Activated CD8-positive, alpha-beta T cell treated with anti-CD3 and anti-CD28 coated beads, Interleukin-2, amount 10 ng/mL, durations not matched to agents 7 days and 5 days (primary cell): ENCODE measurements at regions not wholly inside any gene's neighbourhood (a gene's known extent, or its start where the extent isn't known, plus 50 kb on each side); places are given as distances from the start of the nearest gene placed in this dataset.
"Not testable (repeated sequence)": the region's sequence is repeated elsewhere in the genome, so short reads cannot be mapped to it uniquely, and the experiment has no call there.

Experiments
- ATAC-seq: fragments of 150-1000 bp; cut with Tn5 transposase; one replicate; pipeline ENCODE4 v1.10.0; 2021; ENCODE audit warnings: moderate library complexity
- CTCF ChIA-PET: fragments of 350-600 bp; sonication (Branson Sonifier 250); formaldehyde crosslinking; loops from one replicate; lab custom pipeline; 2021; ENCODE audit warnings: antibody characterized with exemption; lab: Charles Lee
- POLR2A ChIA-PET: fragments of 350-600 bp; sonication (Branson Sonifier 250); formaldehyde crosslinking; loops from one replicate; lab custom pipeline; 2021; ENCODE audit warnings: antibody characterized with exemption; lab: Charles Lee
- DNase-seq: peaks from one replicate; pipeline ENCODE4 v3.0.0-alpha.2; 2020
- H3K27ac Mint-ChIP-seq: one replicate; pipeline ENCODE4 v1.8.0; 2021; ENCODE audit warnings: mild to moderate bottlenecking, mixed read lengths
- H3K27me3 Mint-ChIP-seq: one replicate; pipeline ENCODE4 v1.8.0; 2021; ENCODE audit warnings: low read depth, mixed read lengths
- H3K36me3 Mint-ChIP-seq: one replicate; pipeline ENCODE4 v1.8.0; 2021; ENCODE audit warnings: low read depth, mixed read lengths
- H3K4me1 Mint-ChIP-seq: one replicate; pipeline ENCODE4 v1.8.0; 2021; ENCODE audit warnings: low read depth, mixed read lengths
- H3K4me3 Mint-ChIP-seq: one replicate; pipeline ENCODE4 v1.8.0; 2021; ENCODE audit warnings: mild to moderate bottlenecking, mixed read lengths
- H3K9me3 Mint-ChIP-seq: one replicate; pipeline ENCODE4 v1.8.0; 2022; ENCODE audit warnings: mixed read lengths; ENCODE audit not compliant: insufficient read depth

DNA sequence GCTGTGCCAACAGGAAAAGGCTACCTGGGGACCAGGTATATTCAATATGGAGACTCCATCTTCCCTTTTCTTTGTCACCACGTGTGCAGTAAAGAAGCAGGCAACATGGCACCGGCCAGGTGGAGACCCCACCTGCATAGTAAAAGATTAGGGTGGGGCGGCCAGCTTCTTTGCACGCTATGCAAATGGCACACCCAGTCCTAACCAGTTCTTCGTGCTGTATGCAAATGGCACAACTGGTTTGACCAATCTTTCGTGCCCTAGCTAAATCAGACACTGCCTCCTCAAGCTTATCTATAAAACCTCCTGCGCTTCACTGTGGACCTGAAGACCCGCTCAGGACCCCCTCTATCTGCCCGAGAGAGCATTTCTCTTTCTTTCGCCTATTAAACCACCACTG, 88.8 kb upstream of the EZR start:
- peaks cover 29% of the 10 kb centered on the region for H3K9me3 Mint-ChIP-seq
- ChIA-PET POLR2A (no interaction called here), CTCF (interaction anchor here (0.7 to 0.9 kb wide), 2 partner anchors 9 to 119 kb away, joined by 3 read pairs; no protein-coding TSS in a partner anchor)
- H3K4me3 Mint-ChIP-seq: no peak overlapping the region
- H3K27ac Mint-ChIP-seq: no peak overlapping the region
- peaks cover 30% of the 10 kb centered on the region for H3K4me1 Mint-ChIP-seq
- no peak for ATAC-seq
- H3K36me3 Mint-ChIP-seq: peaks cover 7% of the 10 kb centered on the region
- no peak for DNase-seq
- no peaks in the 10 kb centered on the region for H3K27me3 Mint-ChIP-seq

DNA sequence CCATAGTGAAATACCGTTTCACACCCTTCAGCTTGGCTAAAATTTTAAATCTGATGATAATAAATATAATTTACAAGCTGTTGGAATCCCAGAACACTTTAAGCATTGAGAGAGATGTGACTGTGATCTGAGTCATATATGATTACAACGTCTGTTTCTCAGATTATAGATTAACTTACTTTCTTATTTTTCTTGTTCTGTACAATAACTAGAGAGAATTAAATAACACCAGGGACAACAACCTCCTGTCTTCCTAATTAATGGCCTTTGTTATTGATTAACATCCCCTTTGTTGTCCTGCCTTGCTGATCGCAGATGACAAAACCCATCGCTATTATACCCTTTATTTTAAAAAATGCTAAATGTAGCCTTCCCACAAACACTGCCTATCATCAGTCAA, 87.8 kb upstream of the EZR start:
- H3K9me3 Mint-ChIP-seq: peaks cover 29% of the 10 kb centered on the region
- no peak for ATAC-seq
- DNase-seq: no peak
- H3K36me3 Mint-ChIP-seq: peaks cover 7% of the 10 kb centered on the region
- CTCF ChIA-PET: no interaction called here
- no peak overlapping the region for H3K27ac Mint-ChIP-seq
- no peaks in the 10 kb centered on the region for H3K27me3 Mint-ChIP-seq
- peaks cover 20% of the 10 kb centered on the region for H3K4me1 Mint-ChIP-seq
- POLR2A ChIA-PET: no interaction called here
- H3K4me3 Mint-ChIP-seq: no peak overlapping the region

DNA sequence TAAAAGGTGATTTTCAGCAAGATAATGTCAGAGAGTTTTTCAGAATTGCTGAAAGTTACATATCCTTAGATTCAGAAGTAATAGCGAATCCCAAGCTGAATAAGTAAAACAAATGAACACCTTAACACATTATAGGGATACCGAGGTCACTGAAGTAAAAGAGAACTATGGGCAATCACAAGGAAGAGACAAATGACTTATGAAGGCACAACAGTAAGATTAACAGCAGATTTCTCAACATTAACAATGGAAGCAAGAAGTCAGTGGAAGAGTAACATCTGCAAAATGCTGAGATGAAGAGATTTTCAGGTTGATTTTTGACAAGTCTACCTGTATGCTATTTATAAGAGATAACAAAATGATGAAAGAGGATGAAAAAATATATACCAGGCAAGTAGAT, 86.1 kb upstream of the EZR start:
- no peak overlapping the region for H3K4me3 Mint-ChIP-seq
- ChIA-PET POLR2A (interaction anchor here (0.8 kb wide), 1 partner anchor 37 kb away, joined by 4 read pairs; no protein-coding TSS in a partner anchor), CTCF (interaction anchor here (1.0 kb wide), 1 partner anchor 66 kb away, joined by 3 read pairs; no protein-coding TSS in a partner anchor)
- peaks cover 7% of the 10 kb centered on the region for H3K36me3 Mint-ChIP-seq
- ATAC-seq (no peak), DNase-seq (no peak)
- no peaks in the 10 kb centered on the region for H3K27me3 Mint-ChIP-seq
- H3K4me1 Mint-ChIP-seq: peaks cover 3% of the 10 kb centered on the region
- H3K27ac Mint-ChIP-seq: no peak overlapping the region
- peaks cover 29% of the 10 kb centered on the region for H3K9me3 Mint-ChIP-seq

DNA sequence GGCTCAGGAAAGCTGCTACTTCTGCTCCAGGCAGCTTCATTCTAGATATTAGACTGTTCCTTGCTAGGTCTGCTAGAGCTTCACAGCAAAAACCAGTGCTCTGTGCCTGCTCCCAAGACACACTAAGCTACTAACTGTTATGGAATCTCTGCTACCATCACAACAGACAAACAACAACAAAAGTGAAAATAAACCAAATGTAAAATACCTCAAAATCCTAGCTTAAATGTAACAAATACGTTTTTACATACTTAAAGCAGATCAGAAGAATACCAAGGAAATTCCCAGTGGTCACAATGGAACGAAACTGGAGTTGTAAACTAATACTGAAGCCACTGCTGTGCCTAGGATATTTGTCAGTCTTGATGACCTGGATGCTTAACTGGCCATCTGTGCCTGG, 84.6 kb upstream of the EZR start:
- Mint-ChIP-seq H3K27ac (no peak overlapping the region), H3K27me3 (no peaks in the 10 kb centered on the region), H3K4me1 (no peaks in the 10 kb centered on the region), H3K4me3 (no peak overlapping the region), H3K36me3 (peaks cover 7% of the 10 kb centered on the region), H3K9me3 (peaks cover 29% of the 10 kb centered on the region)
- no peak for ATAC-seq
- CTCF ChIA-PET: no interaction called here
- DNase-seq: no peak
- POLR2A ChIA-PET: interaction anchor here (0.9 to 1.3 kb wide), 2 partner anchors 8 to 34 kb away, joined by 3 read pairs; no protein-coding TSS in a partner anchor

DNA sequence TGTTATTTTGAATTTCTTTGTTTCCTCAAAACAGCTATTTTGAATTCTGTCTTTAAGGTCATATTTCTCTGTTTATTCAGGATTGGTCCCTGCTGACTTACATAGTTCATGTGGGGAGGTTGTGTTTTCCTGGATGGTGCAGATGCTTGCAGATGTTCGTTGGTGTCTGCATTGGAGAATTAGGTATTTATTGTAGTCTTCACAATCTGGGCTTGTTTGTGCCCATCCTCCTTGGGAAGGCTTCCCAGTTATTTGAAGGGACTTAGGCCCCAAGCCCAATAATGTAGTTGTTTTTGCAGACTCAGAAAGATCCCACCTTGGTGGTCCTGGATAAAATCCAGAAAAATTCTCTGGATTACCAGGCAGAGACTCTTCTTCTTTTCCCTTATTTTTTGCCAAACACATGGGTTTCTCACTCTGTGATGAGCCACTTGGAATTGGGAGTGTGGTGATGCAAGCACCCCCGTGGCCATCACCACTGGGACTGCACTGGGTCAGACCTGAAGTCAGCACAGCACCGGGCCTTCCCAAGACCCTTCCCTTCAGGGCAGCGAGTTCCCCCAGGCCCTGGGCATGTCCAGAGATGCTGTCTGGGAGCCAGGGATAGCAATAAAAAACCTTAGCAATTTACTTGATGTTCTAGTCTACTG, 81.6 kb upstream of the EZR start:
- no peak overlapping the region for H3K4me3 Mint-ChIP-seq
- ATAC-seq: no peak
- peaks cover 20% of the 10 kb centered on the region for H3K9me3 Mint-ChIP-seq
- POLR2A ChIA-PET: no interaction called here
- H3K36me3 Mint-ChIP-seq: peaks cover 3% of the 10 kb centered on the region
- no peaks in the 10 kb centered on the region for H3K27me3 Mint-ChIP-seq
- CTCF ChIA-PET: no interaction called here
- no peaks in the 10 kb centered on the region for H3K4me1 Mint-ChIP-seq
- DNase-seq: no peak
- no peak overlapping the region for H3K27ac Mint-ChIP-seq

DNA sequence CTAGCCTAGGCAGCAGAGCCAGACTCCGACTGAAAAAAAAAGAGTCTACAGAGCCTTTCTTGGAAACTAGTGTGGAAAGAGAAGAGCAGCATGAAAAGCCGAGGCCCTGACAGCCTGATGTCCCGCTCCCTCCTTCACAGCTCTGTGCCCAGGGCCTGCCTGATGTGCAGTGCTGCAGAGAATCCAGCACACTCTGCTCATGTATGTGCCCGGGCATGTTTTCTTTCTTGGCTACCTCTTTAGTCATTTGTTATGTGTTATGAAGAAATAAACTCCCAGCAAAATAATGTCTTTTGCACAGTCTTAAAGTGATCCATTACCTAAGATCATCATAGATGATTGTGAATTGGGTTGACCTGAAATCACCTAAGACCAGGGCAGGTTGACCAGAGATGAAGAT, 78.1 kb upstream of the EZR start:
- Mint-ChIP-seq H3K27me3 (no peaks in the 10 kb centered on the region), H3K9me3 (no peaks in the 10 kb centered on the region), H3K4me3 (no peak overlapping the region), H3K4me1 (no peaks in the 10 kb centered on the region), H3K27ac (no peak overlapping the region), H3K36me3 (no peaks in the 10 kb centered on the region)
- no peak for ATAC-seq
- ChIA-PET CTCF (no interaction called here), POLR2A (no interaction called here)
- DNase-seq: no peak

DNA sequence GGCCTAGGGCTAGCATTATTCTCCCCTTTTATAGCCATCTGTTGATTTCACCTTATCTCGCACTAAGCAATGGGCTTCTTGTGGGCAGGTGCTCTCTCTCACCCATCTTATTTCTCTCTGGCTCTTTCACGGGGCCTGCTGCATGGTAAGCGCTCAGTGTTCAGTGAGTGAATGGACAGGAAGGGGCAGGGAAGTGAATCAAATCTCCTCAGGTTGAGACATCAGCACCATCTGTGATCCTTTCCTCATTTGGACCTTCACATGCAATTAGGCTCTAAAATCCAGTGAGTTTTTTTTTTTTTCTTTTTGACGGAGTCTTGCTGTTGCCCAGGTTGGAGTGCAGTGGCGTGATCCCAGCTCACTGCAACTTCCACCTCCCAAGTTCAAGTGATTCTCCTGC, 76.5 kb upstream of the EZR start:
- Mint-ChIP-seq H3K9me3 (no peaks in the 10 kb centered on the region), H3K27me3 (no peaks in the 10 kb centered on the region), H3K4me3 (no peak overlapping the region), H3K27ac (no peak overlapping the region), H3K36me3 (no peaks in the 10 kb centered on the region), H3K4me1 (no peaks in the 10 kb centered on the region)
- ChIA-PET POLR2A (interaction anchor here (1.2 kb wide), 1 partner anchor 26 kb away, joined by 3 read pairs; no protein-coding TSS in a partner anchor), CTCF (no interaction called here)
- ATAC-seq (no peak), DNase-seq (no peak)

DNA sequence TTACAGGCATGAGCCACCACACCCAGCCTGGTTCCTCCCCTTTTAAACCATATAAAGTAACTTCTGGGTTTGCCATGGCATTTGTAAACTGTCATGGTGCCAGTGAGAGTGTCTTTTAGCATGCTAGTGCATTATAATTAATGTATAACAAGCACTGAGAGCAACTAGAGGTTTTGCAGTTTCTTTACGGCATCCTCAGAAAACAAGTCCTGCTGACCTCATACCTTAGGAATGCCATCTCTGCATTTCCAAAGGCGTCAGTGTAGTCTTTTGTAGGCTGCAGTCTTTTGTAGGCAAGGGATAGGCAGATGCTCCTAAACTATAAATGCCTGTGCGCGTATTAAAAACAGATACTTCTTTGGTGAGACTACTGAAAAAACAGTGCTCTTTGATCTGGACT, 75.0 kb upstream of the EZR start:
- Mint-ChIP-seq H3K36me3 (no peaks in the 10 kb centered on the region), H3K9me3 (no peaks in the 10 kb centered on the region), H3K27ac (no peak overlapping the region), H3K4me3 (no peak overlapping the region), H3K4me1 (no peaks in the 10 kb centered on the region), H3K27me3 (no peaks in the 10 kb centered on the region)
- ChIA-PET CTCF (interaction anchor here (0.6 kb wide), 1 partner anchor 79 kb away, joined by 3 read pairs; no protein-coding TSS in a partner anchor), POLR2A (no interaction called here)
- ATAC-seq: no peak
- DNase-seq: no peak

DNA sequence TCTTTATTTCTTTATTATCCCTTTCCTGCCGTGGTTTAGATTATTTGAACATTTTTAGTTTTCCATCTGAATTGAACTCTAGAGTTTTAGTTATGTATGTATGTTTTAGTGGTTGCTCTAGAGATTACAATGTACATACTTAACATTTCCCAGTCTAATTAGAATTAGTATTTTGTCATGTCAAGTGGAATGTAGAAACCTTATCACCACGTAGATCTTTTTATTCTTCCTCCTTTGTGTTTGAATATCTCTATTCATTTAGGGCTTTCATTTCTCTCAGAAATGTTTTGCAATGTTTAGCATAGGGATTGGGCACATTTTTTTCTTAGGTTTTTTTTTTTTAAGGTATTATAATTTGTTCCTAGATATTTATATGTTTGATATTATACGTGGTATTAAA, 73.1 kb upstream of the EZR start:
- ATAC-seq: no peak
- POLR2A ChIA-PET: no interaction called here
- H3K27ac Mint-ChIP-seq: no peak overlapping the region
- no peaks in the 10 kb centered on the region for H3K4me1 Mint-ChIP-seq
- no peak for DNase-seq
- no peaks in the 10 kb centered on the region for H3K36me3 Mint-ChIP-seq
- no peak overlapping the region for H3K4me3 Mint-ChIP-seq
- no peaks in the 10 kb centered on the region for H3K9me3 Mint-ChIP-seq
- CTCF ChIA-PET: no interaction called here
- H3K27me3 Mint-ChIP-seq: no peaks in the 10 kb centered on the region

DNA sequence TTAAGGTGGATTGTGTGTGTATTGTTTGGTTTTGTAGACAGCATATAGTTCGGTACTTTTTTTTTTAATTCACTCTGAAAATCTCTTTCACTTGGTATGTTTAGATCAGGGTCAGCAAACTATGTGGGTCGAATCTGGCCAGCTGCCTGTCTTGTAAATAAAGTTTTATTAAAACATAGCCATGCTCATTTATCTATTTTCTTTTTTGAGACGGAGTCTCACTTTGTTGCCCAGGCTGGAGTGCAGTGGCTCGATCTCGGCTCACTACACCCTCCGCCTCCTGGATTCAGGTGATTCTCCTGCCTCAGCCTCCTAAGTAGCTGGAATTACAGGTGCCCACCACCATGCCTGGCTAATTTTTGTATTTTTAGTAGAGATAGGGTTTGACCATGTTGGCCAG, 72.4 kb upstream of the EZR start:
- H3K4me1 Mint-ChIP-seq, H3K27me3 Mint-ChIP-seq, CTCF ChIA-PET, POLR2A ChIA-PET, H3K36me3 Mint-ChIP-seq, ATAC-seq, H3K4me3 Mint-ChIP-seq, H3K9me3 Mint-ChIP-seq, DNase-seq, H3K27ac Mint-ChIP-seq: not testable (repeated sequence)

DNA sequence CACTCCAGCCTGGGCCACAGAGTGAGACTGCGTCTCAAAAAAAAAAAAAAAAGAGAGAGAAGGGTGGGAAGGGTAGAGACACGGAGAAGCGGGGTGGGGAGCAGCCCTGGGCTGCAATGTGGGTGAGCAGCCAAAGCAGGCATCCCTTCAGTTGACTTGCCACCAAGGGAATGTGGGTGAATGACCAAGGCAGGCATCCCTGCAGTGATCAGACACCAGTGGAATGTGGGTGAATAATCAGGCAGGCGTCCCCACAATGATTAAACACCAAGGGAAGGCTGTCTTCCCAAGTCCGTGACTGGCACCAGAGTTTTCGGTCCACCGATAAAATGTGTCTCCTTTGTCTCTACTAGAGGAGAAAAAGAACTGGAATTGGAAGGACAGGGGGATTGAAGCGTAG, 69.0 kb upstream of the EZR start:
- not testable (repeated sequence) for H3K27ac Mint-ChIP-seq

DNA sequence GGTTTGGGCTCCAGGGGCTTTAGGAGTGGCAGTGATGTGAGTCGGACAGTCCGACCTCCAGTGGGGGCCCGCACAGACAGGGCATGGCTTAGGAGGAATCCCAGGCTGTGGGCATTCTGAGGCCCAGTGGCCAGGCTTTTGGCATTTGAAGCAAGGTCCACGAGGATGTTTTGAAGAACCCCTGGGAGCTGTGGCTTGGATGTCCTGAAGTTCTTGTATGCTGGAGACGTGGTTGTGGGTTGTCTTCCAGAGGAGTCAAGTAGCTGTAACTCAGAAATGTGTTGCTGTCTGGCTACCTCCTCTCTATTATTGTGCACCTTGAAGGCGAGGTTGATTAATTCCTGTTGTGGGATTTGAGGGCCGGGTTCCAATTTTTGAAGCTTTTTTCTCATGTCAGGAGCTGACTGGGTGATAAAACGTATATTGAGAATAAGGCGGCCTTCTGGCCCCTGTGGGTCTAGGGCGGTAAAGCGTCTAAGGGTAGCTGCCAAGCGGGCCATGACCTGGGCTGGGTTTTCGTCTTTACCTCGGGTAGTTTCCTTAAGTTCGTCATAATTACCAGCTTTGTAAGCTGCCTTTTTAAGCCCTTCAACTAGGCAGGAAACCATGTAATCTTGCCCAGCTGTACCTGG, 67.3 kb upstream of the EZR start:
- ATAC-seq: not testable (repeated sequence)

More for the DNA sequence above, 69.0 kb upstream of the EZR start:
- H3K4me1 Mint-ChIP-seq, CTCF ChIA-PET, POLR2A ChIA-PET, H3K4me3 Mint-ChIP-seq, ATAC-seq, H3K27me3 Mint-ChIP-seq, H3K36me3 Mint-ChIP-seq, H3K9me3 Mint-ChIP-seq, DNase-seq: not testable (repeated sequence)

More for the DNA sequence above, 67.3 kb upstream of the EZR start:
- H3K4me3 Mint-ChIP-seq, CTCF ChIA-PET, DNase-seq, H3K27me3 Mint-ChIP-seq, POLR2A ChIA-PET, H3K36me3 Mint-ChIP-seq, H3K4me1 Mint-ChIP-seq, H3K27ac Mint-ChIP-seq, H3K9me3 Mint-ChIP-seq: not testable (repeated sequence)
